Ovary (tissue), 7 donors: ENCODE measurements at regions not wholly inside any gene's neighbourhood (a gene's known extent, or its start where the extent isn't known, plus 50 kb on each side); places are given as distances from the start of the nearest gene placed in this dataset.

Source experiments
- DNase-seq, 5 donors: peaks; one replicate each; pipeline ENCODE4 v3.0.0-alpha.2; 2019 to 2020
- H3K27ac ChIP-seq, 2 donors: fragments of 200-600 bp; one replicate each; pipeline versions ENCODE4 v1.5.1 to v1.8.0; 2019 to 2022
- H3K27me3 ChIP-seq: fragments of 200-600 bp; one replicate; pipeline ENCODE4 v1.8.0; 2022
- H3K36me3 ChIP-seq: fragments of 200-600 bp; sonication (generic); one replicate; pipeline ENCODE4 v1.5.1; 2019
- H3K4me1 ChIP-seq: one replicate; pipeline ENCODE4 v1.8.1; 2013; ENCODE audit warnings: mild to moderate bottlenecking, moderate library complexity; ENCODE audit not compliant: insufficient read depth
- H3K4me3 ChIP-seq: fragments of 200-600 bp; sonication (generic); one replicate; pipeline ENCODE4 v1.5.1; 2017
- H3K9me3 ChIP-seq, 2 donors: fragments of 200-600 bp in 1 of 2; sonication (generic) in 1 of 2; one replicate each; pipeline versions ENCODE4 v1.5.1 to v1.8.1; 2013 to 2019; ENCODE audit warnings: mild to moderate bottlenecking in 1 of 2, moderate library complexity in 1 of 2
- CTCF ChIP-seq, 3 donors: fragments of 450-650 bp in 2 of 3; fragments of 200-600 bp in 1 of 3; IDR thresholded peaks; one replicate each; pipeline versions ENCODE4 v1.5.1 to v1.8.0; 2016 to 2022; ENCODE audit warnings: antibody characterized with exemption in 3 of 3, mild to moderate bottlenecking in 1 of 3
- EP300 ChIP-seq: sonication (generic); formaldehyde crosslinking; IDR thresholded peaks from one replicate; pipeline ENCODE4 v1.6.1; 2017; ENCODE audit warnings: antibody characterized with exemption
- POLR2A ChIP-seq: fragments of 450-650 bp; IDR thresholded peaks from one replicate; pipeline ENCODE4 v1.6.1; 2017; ENCODE audit warnings: antibody characterized with exemption, mild to moderate bottlenecking, moderate library complexity
- WGBS, 3 donors: extraction: QIAGEN DNeasy Blood & Tissue Kit in 1 of 3; methylation state at CpG; one replicate each; pipeline versions ENCODE4 v1.1.5 to v1.1.7; 2013 to 2017; 5-methylcytosine and 5-hydroxymethylcytosine counted together
- intact Hi-C, 4 donors: fragments of 100-400 bp; cut with DNase I; formaldehyde crosslinking; loops; one replicate each; pipeline versions ENCODE4 v1.11.0 to v1.15.1; 2022 to 2023
- donor health status: DM: no; HTN: no; CAD: no; lungs with moderate emphysema.
- donor health status: DM: no; HTN: no; CAD: no.
- donor health status: Bipolar disorder and iron deficiency.
- donor health status: DM: no; HTN: no; CAD: no.
- donor health status: DM: yes; HTN: yes; CAD: no.

DNA sequence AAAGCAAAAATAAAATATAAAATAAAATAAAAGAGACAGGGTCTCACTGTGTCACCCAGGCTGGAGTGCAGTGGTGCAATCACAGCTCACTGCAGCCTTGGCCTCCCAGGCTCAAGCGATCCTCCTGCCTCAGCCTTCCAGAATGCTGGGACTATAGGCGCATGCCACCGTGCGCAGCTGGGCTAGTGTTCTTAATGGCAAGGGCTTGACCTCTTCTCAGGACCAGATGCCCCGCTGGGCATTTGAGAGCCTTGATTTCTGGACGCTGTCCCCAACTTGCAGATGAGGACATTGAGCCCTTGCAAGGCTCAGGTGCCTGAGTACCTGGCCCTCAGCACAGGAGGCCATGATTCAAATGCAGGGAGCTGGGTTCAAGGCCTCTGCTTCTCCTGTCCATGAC lies 82.6 kb downstream of the DHCR7 start:
- Histone ChIP-seq H3K27me3 (no peaks in the 10 kb centered on the region), H3K27ac (no peak overlapping the region), H3K9me3 (no peaks in the 10 kb centered on the region), H3K4me1 (no peaks in the 10 kb centered on the region), H3K4me3 (no peak overlapping the region), H3K36me3 (no peaks in the 10 kb centered on the region)
- 82 to 96% (median 93%) methylated on average over 6 of the region's 6 CpGs for WGBS, 3 donors
- intact Hi-C loops, result no loop called here
- DNase-seq, result no peak
- TF ChIP-seq EP300 (no peak), POLR2A (no peak), CTCF (IDR thresholded peaks at IDR 0.05) (no peak)

DNA sequence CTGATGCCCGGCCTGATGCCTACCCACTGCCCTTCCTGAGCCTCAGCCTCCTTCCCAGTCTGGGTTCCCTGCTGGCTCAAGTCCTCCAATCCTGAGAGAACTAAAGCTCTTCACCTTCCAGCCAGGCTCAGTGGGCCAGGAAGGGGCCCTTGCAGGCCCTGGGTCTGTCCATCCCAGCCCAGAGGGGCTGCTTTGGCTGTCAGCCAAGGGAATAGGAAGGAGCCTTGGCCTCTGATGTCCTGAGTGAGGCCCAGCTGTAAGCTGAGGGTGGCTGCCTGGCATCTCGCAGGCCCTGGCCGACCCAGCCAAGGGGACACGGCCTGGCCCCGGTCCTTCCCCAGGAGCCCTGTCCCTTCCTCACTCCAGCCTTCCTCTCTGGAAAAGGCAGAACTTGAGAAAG lies 83.4 kb downstream of the DHCR7 start:
- H3K27ac ChIP-seq, result no peak overlapping the region
- no peak for DNase-seq
- no peaks in the 10 kb centered on the region for H3K36me3 ChIP-seq
- H3K4me1 ChIP-seq, result no peaks in the 10 kb centered on the region
- H3K27me3 ChIP-seq, result no peaks in the 10 kb centered on the region
- 79 to 85% (median 85%) methylated on average over 5 of the region's 5 CpGs for WGBS, 3 donors
- intact Hi-C loops, result no loop called here
- TF ChIP-seq CTCF (IDR thresholded peaks at IDR 0.05) (no peak), POLR2A (no peak), EP300 (no peak)
- no peaks in the 10 kb centered on the region for H3K9me3 ChIP-seq
- H3K4me3 ChIP-seq, result no peak overlapping the region

- no peak for TF ChIP-seq POLR2A
- no peak for TF ChIP-seq CTCF (IDR thresholded peaks at IDR 0.05)
- no peak for TF ChIP-seq EP300
- Histone ChIP-seq H3K4me3 (no peak overlapping the region), H3K27me3 (no peaks in the 10 kb centered on the region), H3K36me3 (no peaks in the 10 kb centered on the region), H3K4me1 (no peaks in the 10 kb centered on the region), H3K9me3 (no peaks in the 10 kb centered on the region), H3K27ac (no peak overlapping the region)
- intact Hi-C loops, result no loop called here
- 36 to 44% (median 37%) methylated on average over 4 of the region's 4 CpGs for WGBS, 3 donors
- DNase-seq, result peak in 1 of 5 donors; percentile 60
These were observed 84.0 kb downstream of the DHCR7 start for GRCh38 chr11:71364176-71364671.

DNA sequence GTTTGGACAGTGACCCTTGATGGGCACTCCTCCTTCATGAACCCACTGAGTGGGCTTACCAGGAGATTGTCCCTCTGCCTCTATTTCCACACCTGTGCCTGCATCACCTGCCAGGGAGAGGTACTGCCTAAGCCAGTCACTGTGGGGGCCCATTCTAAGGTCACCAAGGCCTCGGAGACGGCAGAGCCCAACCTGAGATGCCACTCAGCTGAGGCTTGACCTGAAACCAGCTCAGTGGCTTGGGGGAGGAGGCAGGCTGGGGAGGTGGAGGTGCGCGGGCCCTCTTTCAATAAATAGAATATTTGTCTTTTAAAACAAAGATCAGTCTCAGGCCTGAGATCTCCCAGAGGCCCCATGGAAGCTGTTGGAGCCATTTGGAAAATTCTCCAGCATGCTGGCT lies 84.5 kb downstream of the DHCR7 start:
- Histone ChIP-seq H3K9me3 (no peaks in the 10 kb centered on the region), H3K27ac (no peak overlapping the region), H3K36me3 (no peaks in the 10 kb centered on the region), H3K4me1 (no peaks in the 10 kb centered on the region), H3K27me3 (no peaks in the 10 kb centered on the region), H3K4me3 (no peak overlapping the region)
- WGBS, 3 donors, result 84 to 87% (median 85%) methylated on average over 4 of the region's 4 CpGs
- intact Hi-C loops, result no loop called here
- no peak for TF ChIP-seq POLR2A
- no peak for TF ChIP-seq EP300
- TF ChIP-seq CTCF (IDR thresholded peaks at IDR 0.05), result no peak
- DNase-seq, result no peak
